ENCODE measurements at regions not wholly inside any gene's neighbourhood (a gene's known extent, or its start where the extent isn't known, plus 50 kb on each side); places are given as distances from the start of the nearest gene placed in this dataset.

DNA sequence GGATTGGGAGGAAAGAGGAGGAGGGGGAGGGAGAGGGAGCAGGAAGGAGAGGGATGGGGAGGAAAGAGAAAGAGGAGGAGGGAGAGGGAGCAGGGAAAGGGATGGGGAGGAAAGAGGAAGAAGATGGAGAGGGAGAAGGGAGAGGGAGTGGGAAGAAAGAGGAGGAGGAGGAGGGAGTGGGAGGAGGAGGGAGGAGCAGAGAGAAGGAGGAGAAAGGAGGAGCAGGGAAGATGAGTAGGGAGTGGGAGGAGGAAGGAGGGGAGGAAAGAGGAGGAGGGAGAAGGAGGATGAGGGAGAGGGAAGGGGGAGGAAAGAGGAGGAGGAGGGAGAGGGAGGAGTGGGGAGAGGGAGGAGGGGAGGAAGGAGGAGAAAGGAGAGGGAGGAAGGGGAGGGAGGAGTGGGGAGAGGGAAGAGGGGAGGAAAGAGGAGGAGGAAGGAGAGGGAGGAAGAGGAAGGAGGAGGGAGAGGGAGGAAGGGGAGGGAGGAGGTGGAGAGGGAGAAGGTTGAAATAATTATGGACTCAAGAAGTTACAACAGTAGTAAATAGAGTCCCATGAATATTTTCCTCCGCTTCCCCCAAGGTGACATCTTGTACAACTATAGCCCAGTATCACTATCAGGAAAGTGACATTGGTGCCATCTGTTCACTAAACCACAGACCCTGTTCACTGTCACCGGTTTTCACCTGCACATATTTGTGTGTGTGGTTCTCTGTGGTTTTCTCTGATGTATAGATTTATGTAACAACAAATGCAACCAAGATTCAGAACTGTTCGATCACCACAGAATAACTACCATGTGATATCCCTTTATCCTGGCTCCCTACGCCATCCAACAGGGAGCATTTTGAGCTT, 325.3 kb upstream of the EEF2KMT start:
- no peak for DNase-seq
- no peak overlapping the region for H3K27ac Mint-ChIP-seq
- H3K9me3 Mint-ChIP-seq, result peaks cover 51% of the 10 kb centered on the region
- H3K4me3 Mint-ChIP-seq, result no peak overlapping the region
- no peaks in the 10 kb centered on the region; the same call in 1 of the 2 replicates for H3K27me3 Mint-ChIP-seq (ENCODE audit: insufficient read depth)
- no peaks in the 10 kb centered on the region for H3K4me1 Mint-ChIP-seq (ENCODE audit: low read depth)
- no peaks in the 10 kb centered on the region; the same call in 1 of the 2 replicates for H3K36me3 Mint-ChIP-seq (ENCODE audit: low read depth)
- TF ChIP-seq, protein P1, sequence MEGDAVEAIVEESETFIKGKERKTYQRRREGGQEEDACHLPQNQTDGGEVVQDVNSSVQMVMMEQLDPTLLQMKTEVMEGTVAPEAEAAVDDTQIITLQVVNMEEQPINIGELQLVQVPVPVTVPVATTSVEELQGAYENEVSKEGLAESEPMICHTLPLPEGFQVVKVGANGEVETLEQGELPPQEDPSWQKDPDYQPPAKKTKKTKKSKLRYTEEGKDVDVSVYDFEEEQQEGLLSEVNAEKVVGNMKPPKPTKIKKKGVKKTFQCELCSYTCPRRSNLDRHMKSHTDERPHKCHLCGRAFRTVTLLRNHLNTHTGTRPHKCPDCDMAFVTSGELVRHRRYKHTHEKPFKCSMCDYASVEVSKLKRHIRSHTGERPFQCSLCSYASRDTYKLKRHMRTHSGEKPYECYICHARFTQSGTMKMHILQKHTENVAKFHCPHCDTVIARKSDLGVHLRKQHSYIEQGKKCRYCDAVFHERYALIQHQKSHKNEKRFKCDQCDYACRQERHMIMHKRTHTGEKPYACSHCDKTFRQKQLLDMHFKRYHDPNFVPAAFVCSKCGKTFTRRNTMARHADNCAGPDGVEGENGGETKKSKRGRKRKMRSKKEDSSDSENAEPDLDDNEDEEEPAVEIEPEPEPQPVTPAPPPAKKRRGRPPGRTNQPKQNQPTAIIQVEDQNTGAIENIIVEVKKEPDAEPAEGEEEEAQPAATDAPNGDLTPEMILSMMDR (IDR thresholded peaks at IDR 0.05), result no peak

DNA sequence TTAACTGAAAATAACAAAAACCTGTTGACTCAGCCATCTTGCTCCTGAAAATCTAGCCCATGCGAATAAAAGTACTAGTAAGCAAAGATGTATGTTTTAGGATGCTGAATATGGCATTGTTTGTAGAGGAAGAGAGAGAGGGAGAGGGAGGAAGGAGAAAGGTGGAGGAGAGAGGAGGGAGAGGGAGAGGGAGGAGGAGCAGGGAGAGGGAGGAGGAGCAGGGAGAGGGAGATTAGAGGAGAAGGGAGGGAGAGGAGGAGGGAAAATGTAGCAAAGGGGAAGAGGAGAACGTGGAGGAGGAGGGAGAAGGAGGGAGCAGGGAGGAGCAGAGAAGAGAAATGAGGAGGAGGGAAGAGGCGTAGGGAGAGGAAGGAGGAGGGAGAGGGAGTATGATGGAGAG, 324.5 kb upstream of the EEF2KMT start:
- no peak for DNase-seq
- no peaks in the 10 kb centered on the region for H3K4me1 Mint-ChIP-seq (ENCODE audit: low read depth)
- H3K36me3 Mint-ChIP-seq (ENCODE audit: low read depth), result no peaks in the 10 kb centered on the region; the same call in 1 of the 2 replicates
- H3K9me3 Mint-ChIP-seq, result peaks cover 57% of the 10 kb centered on the region
- H3K4me3 Mint-ChIP-seq, result no peak overlapping the region
- no peaks in the 10 kb centered on the region; the same call in 1 of the 2 replicates for H3K27me3 Mint-ChIP-seq (ENCODE audit: insufficient read depth)
- TF ChIP-seq, protein P1 (IDR thresholded peaks at IDR 0.05), result no peak
- no peak overlapping the region for H3K27ac Mint-ChIP-seq

DNA sequence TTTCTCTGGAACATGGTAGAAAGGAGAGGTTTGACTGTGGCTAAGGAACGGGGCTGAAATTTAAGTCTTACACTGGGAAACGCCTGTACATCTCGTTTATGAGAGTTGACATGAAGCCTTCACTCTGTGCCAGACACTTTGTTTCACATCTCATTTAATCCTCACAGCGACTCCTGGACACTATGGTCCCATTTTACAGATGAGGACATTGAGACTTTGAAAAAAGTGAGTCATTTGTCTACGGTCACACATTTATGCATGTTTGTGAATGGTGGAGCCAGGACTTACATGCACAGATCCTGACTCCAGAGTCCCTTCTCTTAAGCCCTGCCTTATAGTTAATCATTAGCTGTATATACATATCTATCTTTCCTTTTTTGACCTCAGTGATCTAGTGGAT, 318.4 kb upstream of the EEF2KMT start:
- no peaks in the 10 kb centered on the region; the same call in 1 of the 2 replicates for H3K27me3 Mint-ChIP-seq (ENCODE audit: insufficient read depth)
- no peak overlapping the region for H3K27ac Mint-ChIP-seq
- no peak overlapping the region for H3K4me3 Mint-ChIP-seq
- no peaks in the 10 kb centered on the region for H3K4me1 Mint-ChIP-seq (ENCODE audit: low read depth)
- H3K9me3 Mint-ChIP-seq, result peaks cover 75% of the 10 kb centered on the region
- H3K36me3 Mint-ChIP-seq (ENCODE audit: low read depth), result peaks cover 5% of the 10 kb centered on the region; the same call in 1 of the 2 replicates
- DNase-seq, result no peak
- TF ChIP-seq, protein P1 (IDR thresholded peaks at IDR 0.05), result no peak

DNA sequence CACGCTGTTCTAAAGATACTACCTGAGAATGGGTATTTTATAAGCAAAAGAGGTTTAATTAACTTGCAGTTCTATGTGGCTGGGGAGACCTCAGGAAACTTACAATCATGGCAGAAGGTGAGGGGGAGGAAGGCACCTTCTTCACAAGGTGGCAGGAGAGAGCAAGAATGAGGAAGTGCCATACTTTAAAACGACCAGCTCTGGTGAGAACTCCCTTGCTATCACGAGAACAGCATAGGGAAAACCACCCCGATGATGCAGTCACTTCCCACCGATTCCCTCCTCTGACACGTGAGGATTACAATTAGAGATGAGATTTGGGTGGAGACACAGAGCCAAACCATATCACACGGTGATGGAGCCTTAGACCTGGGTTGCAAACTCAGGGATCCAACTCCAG, 317.5 kb upstream of the EEF2KMT start:
- no peaks in the 10 kb centered on the region; the same call in 1 of the 2 replicates for H3K27me3 Mint-ChIP-seq (ENCODE audit: insufficient read depth)
- no peak for DNase-seq
- no peak overlapping the region for H3K27ac Mint-ChIP-seq
- H3K36me3 Mint-ChIP-seq (ENCODE audit: low read depth), result peaks cover 5% of the 10 kb centered on the region; the same call in 1 of the 2 replicates
- H3K9me3 Mint-ChIP-seq, result peaks cover 78% of the 10 kb centered on the region
- no peak overlapping the region for H3K4me3 Mint-ChIP-seq
- H3K4me1 Mint-ChIP-seq (ENCODE audit: low read depth), result no peaks in the 10 kb centered on the region
- TF ChIP-seq, protein P1 (IDR thresholded peaks at IDR 0.05), result no peak

DNA sequence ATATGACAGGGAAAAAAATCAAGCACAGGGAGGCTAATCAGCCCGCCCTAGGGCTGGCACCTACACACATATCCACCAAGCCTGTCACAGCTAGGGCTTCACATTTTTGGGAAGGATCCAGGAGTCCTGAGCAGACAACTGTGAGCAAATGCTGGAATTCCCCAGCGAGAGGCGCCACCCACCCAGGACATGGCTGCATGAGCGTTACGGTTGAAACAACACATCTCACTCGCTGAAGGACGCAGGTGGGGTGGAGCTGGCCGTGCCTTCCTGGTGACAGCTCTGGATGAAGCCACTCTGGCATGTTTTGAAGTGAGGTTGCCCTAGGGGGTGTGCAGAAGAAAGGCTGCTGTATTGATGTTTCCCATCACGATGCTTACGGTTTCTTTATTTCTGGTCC, 315.1 kb upstream of the EEF2KMT start:
- Mint-ChIP-seq H3K4me1 (ENCODE audit: low read depth) (no peaks in the 10 kb centered on the region), H3K27ac (no peak overlapping the region), H3K27me3 (ENCODE audit: insufficient read depth) (no peaks in the 10 kb centered on the region; the same call in none of the 2 replicates), H3K9me3 (peaks cover 73% of the 10 kb centered on the region), H3K36me3 (ENCODE audit: low read depth) (peaks cover 5% of the 10 kb centered on the region; the same call in 1 of the 2 replicates), H3K4me3 (no peak overlapping the region)
- TF ChIP-seq, protein P1 (IDR thresholded peaks at IDR 0.05), result no peak
- DNase-seq, result no peak
